ENCODE measurements at regions not wholly inside any gene's neighbourhood (a gene's known extent, or its start where the extent isn't known, plus 50 kb on each side); places are given as distances from the start of the nearest gene placed in this dataset.

DNA sequence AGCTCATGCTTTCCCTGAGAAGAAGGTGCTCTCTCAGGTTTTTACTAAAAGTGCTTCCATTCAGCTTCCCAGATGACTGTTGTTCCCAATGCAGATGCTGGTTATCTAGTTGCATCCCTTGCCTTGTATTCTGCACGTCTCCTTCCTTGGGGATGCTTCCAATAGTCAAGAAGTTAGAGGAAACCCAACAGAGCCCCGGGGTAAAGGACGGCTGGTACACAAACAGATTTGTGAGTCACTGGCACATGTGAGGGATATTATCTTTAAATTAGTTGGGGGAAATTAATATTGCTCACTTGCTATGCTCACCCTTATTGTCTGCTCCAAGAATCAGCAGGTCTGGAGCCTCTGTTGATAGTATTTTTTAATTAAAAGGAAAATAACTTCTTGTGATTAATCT is 465.2 kb upstream of the BOD1L1 start:
- no peaks in the 10 kb centered on the region for H3K79me2 ChIP-seq (ENCODE audit: control insufficient read depth, low read length)
- no peaks in the 10 kb centered on the region for H3K9me2 ChIP-seq (replicated peaks; ENCODE audit: control insufficient read depth, low read length)
- no peaks in the 10 kb centered on the region for H3F3A ChIP-seq (ENCODE audit: control insufficient read depth, insufficient read depth)
- TF ChIP-seq EZH2phosphoT487 (IDR thresholded peaks at IDR 0.05; ENCODE audit: borderline replicate concordance, low read length): no peak
- H3K36me3 ChIP-seq (ENCODE audit: control insufficient read depth, low read length): no peaks in the 10 kb centered on the region
- H3K27me3 ChIP-seq (ENCODE audit: control insufficient read depth, low read length): no peaks in the 10 kb centered on the region
- H3K27ac ChIP-seq (ENCODE audit: low read depth, low read length): no peak overlapping the region
- no peaks in the 10 kb centered on the region for H3K4me1 ChIP-seq (ENCODE audit: control insufficient read depth, low read length)
- no peak overlapping the region for H3K4me2 ChIP-seq (ENCODE audit: low read length)
- H4K20me1 ChIP-seq (ENCODE audit: control insufficient read depth, insufficient read depth, low read depth, low read length): no peaks in the 10 kb centered on the region
- H3K4me3 ChIP-seq (ENCODE audit: low read length): no peak overlapping the region
- no peaks in the 10 kb centered on the region; the same call in 1 of the 2 replicates for H3K9me3 ChIP-seq (ENCODE audit: control insufficient read depth, insufficient read depth, low read length)

DNA sequence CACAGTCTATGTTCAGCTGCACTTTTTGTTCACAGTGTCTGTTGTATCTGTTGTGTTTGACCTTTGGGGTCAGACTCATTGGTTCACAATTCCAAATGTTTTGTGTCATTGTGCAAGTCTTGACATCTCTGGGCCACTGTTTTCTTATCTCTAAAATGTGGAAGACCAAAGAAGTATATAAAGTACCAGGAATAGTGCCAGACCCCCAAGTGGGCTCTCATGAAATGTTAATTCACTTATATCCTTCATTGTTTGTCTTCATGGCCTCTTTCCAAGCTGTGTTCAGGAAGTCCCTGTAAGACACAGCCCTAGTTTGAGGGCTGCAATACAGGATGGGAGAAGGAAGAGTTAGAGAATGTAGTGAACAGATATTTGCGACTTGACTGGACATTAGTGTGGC is 468.3 kb upstream of the BOD1L1 start:
- no peak overlapping the region for H3K4me2 ChIP-seq (ENCODE audit: low read length)
- H3K36me3 ChIP-seq (ENCODE audit: control insufficient read depth, low read length): no peaks in the 10 kb centered on the region
- H3K9me3 ChIP-seq (ENCODE audit: control insufficient read depth, insufficient read depth, low read length): no peaks in the 10 kb centered on the region; the same call in 1 of the 2 replicates
- no peaks in the 10 kb centered on the region for H3K79me2 ChIP-seq (ENCODE audit: control insufficient read depth, low read length)
- H3K9me2 ChIP-seq (replicated peaks; ENCODE audit: control insufficient read depth, low read length): no peaks in the 10 kb centered on the region
- H3K27ac ChIP-seq (ENCODE audit: low read depth, low read length): no peak overlapping the region
- TF ChIP-seq, protein P1, sequence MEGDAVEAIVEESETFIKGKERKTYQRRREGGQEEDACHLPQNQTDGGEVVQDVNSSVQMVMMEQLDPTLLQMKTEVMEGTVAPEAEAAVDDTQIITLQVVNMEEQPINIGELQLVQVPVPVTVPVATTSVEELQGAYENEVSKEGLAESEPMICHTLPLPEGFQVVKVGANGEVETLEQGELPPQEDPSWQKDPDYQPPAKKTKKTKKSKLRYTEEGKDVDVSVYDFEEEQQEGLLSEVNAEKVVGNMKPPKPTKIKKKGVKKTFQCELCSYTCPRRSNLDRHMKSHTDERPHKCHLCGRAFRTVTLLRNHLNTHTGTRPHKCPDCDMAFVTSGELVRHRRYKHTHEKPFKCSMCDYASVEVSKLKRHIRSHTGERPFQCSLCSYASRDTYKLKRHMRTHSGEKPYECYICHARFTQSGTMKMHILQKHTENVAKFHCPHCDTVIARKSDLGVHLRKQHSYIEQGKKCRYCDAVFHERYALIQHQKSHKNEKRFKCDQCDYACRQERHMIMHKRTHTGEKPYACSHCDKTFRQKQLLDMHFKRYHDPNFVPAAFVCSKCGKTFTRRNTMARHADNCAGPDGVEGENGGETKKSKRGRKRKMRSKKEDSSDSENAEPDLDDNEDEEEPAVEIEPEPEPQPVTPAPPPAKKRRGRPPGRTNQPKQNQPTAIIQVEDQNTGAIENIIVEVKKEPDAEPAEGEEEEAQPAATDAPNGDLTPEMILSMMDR (IDR thresholded peaks at IDR 0.05; ENCODE audit: low read depth, low read length, poor library complexity, severe bottlenecking): no peak
- no peak for TF ChIP-seq EZH2phosphoT487 (IDR thresholded peaks at IDR 0.05; ENCODE audit: borderline replicate concordance, low read length)
- H3F3A ChIP-seq (ENCODE audit: control insufficient read depth, insufficient read depth): no peaks in the 10 kb centered on the region
- H3K4me3 ChIP-seq (ENCODE audit: low read length): no peak overlapping the region
- H3K27me3 ChIP-seq (ENCODE audit: control insufficient read depth, low read length): no peaks in the 10 kb centered on the region
- no peaks in the 10 kb centered on the region for H4K20me1 ChIP-seq (ENCODE audit: control insufficient read depth, insufficient read depth, low read depth, low read length)
- H3K4me1 ChIP-seq (ENCODE audit: control insufficient read depth, low read length): no peaks in the 10 kb centered on the region

DNA sequence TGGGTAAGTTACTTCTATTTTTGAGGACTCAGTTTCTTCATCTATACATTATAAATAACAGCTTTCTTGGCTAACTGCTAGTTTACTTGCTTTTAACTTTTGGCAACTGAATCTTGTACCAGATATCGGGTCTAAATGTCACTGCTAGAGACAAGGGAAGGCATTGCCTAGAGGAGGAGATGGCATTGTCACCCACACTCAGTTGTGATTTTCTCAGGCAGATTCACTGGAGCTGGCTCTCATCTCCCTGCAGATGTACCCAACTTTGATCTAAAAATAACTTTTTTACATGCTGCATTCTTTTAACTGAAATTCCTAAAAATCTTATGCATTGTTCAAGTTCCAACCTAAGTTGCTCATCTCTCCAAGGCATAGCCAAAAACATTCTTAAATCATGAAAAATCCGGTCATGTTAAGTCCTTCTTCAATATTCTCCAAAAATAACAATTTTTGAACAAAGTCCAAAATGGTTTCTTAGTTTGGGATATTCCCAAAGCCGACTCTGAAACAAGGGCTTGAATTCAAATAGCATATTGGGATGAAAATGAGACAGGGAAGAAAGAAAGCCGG is 469.0 kb upstream of the BOD1L1 start:
- Histone ChIP-seq H3F3A (ENCODE audit: control insufficient read depth, insufficient read depth) (no peaks in the 10 kb centered on the region), H3K9me3 (ENCODE audit: control insufficient read depth, insufficient read depth, low read length) (no peaks in the 10 kb centered on the region; the same call in 1 of the 2 replicates), H3K4me3 (ENCODE audit: low read length) (no peak overlapping the region), H4K20me1 (ENCODE audit: control insufficient read depth, insufficient read depth, low read depth, low read length) (no peaks in the 10 kb centered on the region), H3K27me3 (ENCODE audit: control insufficient read depth, low read length) (no peaks in the 10 kb centered on the region), H3K27ac (ENCODE audit: low read depth, low read length) (no peak overlapping the region), H3K79me2 (ENCODE audit: control insufficient read depth, low read length) (no peaks in the 10 kb centered on the region), H3K4me1 (ENCODE audit: control insufficient read depth, low read length) (no peaks in the 10 kb centered on the region), H3K9me2 (replicated peaks; ENCODE audit: control insufficient read depth, low read length) (no peaks in the 10 kb centered on the region), H3K36me3 (ENCODE audit: control insufficient read depth, low read length) (no peaks in the 10 kb centered on the region), H3K4me2 (ENCODE audit: low read length) (no peak overlapping the region)
- no peak for TF ChIP-seq EZH2phosphoT487 (IDR thresholded peaks at IDR 0.05; ENCODE audit: borderline replicate concordance, low read length)
- TF ChIP-seq, protein P1 (IDR thresholded peaks at IDR 0.05; ENCODE audit: low read depth, low read length, poor library complexity, severe bottlenecking): no peak

DNA sequence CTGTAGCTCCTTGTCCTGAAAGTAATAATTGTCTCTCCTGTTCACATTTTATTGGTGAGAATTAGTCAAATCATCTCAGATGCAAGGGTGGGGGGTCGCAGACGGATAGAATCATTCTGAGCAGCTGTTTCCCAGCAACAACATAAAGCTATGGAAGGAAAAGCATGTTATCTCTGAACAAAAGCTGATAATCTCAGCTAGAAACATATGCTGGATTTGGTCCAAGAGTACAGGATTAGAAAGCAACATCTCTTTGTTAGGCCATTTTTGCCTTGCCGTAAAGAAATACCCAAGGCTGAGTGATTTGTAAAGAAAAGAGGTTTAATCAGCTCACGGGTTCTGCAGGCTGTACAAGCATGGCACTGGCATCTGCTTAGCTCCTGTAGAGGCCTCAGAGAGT is 472.8 kb upstream of the BOD1L1 start:
- no peaks in the 10 kb centered on the region for H3K79me2 ChIP-seq (ENCODE audit: control insufficient read depth, low read length)
- H3K4me1 ChIP-seq (ENCODE audit: control insufficient read depth, low read length): no peaks in the 10 kb centered on the region
- H3K9me3 ChIP-seq (ENCODE audit: control insufficient read depth, insufficient read depth, low read length): no peaks in the 10 kb centered on the region
- no peaks in the 10 kb centered on the region for H3F3A ChIP-seq (ENCODE audit: control insufficient read depth, insufficient read depth)
- H3K36me3 ChIP-seq (ENCODE audit: control insufficient read depth, low read length): no peaks in the 10 kb centered on the region
- H3K4me3 ChIP-seq (ENCODE audit: low read length): no peak overlapping the region
- no peaks in the 10 kb centered on the region for H3K27me3 ChIP-seq (ENCODE audit: control insufficient read depth, low read length)
- no peaks in the 10 kb centered on the region for H3K9me2 ChIP-seq (replicated peaks; ENCODE audit: control insufficient read depth, low read length)
- no peaks in the 10 kb centered on the region for H4K20me1 ChIP-seq (ENCODE audit: control insufficient read depth, insufficient read depth, low read depth, low read length)
- TF ChIP-seq, protein P1 (IDR thresholded peaks at IDR 0.05; ENCODE audit: low read depth, low read length, poor library complexity, severe bottlenecking): no peak
- TF ChIP-seq EZH2phosphoT487 (IDR thresholded peaks at IDR 0.05; ENCODE audit: borderline replicate concordance, low read length): no peak
- H3K4me2 ChIP-seq (ENCODE audit: low read length): no peak overlapping the region
- H3K27ac ChIP-seq (ENCODE audit: low read depth, low read length): no peak overlapping the region

Data from DOHH2 (cell line).